GM04504 (cell line): ENCODE measurements at regions not wholly inside any gene's neighbourhood (a gene's known extent, or its start where the extent isn't known, plus 50 kb on each side); places are given as distances from the start of the nearest gene placed in this dataset.
"Not testable (repeated sequence)": the region's sequence is repeated elsewhere in the genome, so short reads cannot be mapped to it uniquely, and the experiment has no call there.

Experiments
- DNase-seq: peaks from one replicate; pipeline ENCODE4 v3.0.0-alpha.2; 2012; ENCODE audit warnings: low read depth

GRCh38 chr2:32874931-32875330 lies 71.8 kb upstream of the LTBP1 start:
- no peak for DNase-seq

- DNase-seq = no peak
Measured at GRCh38 chr2:32877587-32878510, 68.9 kb upstream of the LTBP1 start.

- DNase-seq = not testable (repeated sequence)
Measured at GRCh38 chr2:32879943-32880342, 66.8 kb upstream of the LTBP1 start.

- peak; percentile 23 for DNase-seq
Measured at GRCh38 chr2:32882816-32883810, 63.6 kb upstream of the LTBP1 start.

- no peak for DNase-seq
Measured at GRCh38 chr2:32884346-32884745, 62.4 kb upstream of the LTBP1 start.

- DNase-seq = not testable (repeated sequence)
Measured at GRCh38 chr2:32886397-32887055, 60.2 kb upstream of the LTBP1 start.

GRCh38 chr2:32887125-32887524 lies 59.6 kb upstream of the LTBP1 start:
- DNase-seq = no peak

- no peak for DNase-seq
Measured at GRCh38 chr2:32894119-32894728, 52.5 kb upstream of the LTBP1 start.

GRCh38 chr2:32895424-32895823 lies 51.3 kb upstream of the LTBP1 start:
- no peak for DNase-seq
